Upper lobe of left lung (tissue), 4 donors: ENCODE measurements at regions not wholly inside any gene's neighbourhood (a gene's known extent, or its start where the extent isn't known, plus 50 kb on each side); places are given as distances from the start of the nearest gene placed in this dataset.

Experiments
- POLR2A ChIP-seq, 4 donors: fragments of 450-650 bp; IDR thresholded peaks; one replicate each; pipeline ENCODE4 v1.5.1; 2016 to 2017; ENCODE audit warnings: antibody characterized with exemption in 4 of 4, mild to moderate bottlenecking in 2 of 4
- TF ChIP-seq, protein P1 (sequence below), 6 experiments: fragments of 450-650 bp in 4 of 6; fragments of 200-600 bp in 2 of 6; sonication (generic) in 2 of 6; IDR thresholded peaks; one replicate each; pipeline ENCODE4 v1.5.1; 2016 to 2019; ENCODE audit warnings: antibody characterized with exemption in 6 of 6

- TF ChIP-seq, protein P1, sequence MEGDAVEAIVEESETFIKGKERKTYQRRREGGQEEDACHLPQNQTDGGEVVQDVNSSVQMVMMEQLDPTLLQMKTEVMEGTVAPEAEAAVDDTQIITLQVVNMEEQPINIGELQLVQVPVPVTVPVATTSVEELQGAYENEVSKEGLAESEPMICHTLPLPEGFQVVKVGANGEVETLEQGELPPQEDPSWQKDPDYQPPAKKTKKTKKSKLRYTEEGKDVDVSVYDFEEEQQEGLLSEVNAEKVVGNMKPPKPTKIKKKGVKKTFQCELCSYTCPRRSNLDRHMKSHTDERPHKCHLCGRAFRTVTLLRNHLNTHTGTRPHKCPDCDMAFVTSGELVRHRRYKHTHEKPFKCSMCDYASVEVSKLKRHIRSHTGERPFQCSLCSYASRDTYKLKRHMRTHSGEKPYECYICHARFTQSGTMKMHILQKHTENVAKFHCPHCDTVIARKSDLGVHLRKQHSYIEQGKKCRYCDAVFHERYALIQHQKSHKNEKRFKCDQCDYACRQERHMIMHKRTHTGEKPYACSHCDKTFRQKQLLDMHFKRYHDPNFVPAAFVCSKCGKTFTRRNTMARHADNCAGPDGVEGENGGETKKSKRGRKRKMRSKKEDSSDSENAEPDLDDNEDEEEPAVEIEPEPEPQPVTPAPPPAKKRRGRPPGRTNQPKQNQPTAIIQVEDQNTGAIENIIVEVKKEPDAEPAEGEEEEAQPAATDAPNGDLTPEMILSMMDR (IDR thresholded peaks at IDR 0.05), result no peak
- no peak for TF ChIP-seq POLR2A (IDR thresholded peaks at IDR 0.05)
Measured at GRCh38 chr4:145307120-145307519, 126.7 kb upstream of the OTUD4 start.
